ENCODE measurements at regions not wholly inside any gene's neighbourhood (a gene's known extent, or its start where the extent isn't known, plus 50 kb on each side); places are given as distances from the start of the nearest gene placed in this dataset.
"Not testable (repeated sequence)": the region's sequence is repeated elsewhere in the genome, so short reads cannot be mapped to it uniquely, and the experiment has no call there.

DNA sequence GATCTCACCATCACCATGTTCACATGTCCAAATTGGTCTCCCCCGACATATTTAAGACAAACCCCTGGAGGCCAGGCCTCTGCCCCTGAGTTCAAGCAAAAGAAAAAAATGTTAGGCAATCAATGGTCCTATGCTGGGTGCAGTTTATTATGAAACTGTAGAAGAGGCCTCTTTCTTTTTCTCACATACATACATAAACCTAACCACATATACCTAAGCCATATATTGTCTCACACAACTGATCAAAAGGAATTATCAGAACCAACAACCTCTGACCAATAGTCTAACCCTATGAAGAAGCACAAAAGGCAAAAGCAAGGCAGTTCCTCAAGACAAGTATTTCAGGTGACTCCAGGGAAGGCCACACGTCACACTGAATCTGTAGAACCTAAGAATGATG lies 49.9 kb downstream of the ILRUN start:
- ATAC-seq (no peak), DNase-seq (no peak)
- H3K4me3 Mint-ChIP-seq = no peak overlapping the region
- H3K9me3 Mint-ChIP-seq = no peaks in the 10 kb centered on the region
- H3K27ac Mint-ChIP-seq = no peak overlapping the region
- H3K27me3 Mint-ChIP-seq = no peaks in the 10 kb centered on the region
- H3K4me1 Mint-ChIP-seq = peaks cover 7% of the 10 kb centered on the region

DNA sequence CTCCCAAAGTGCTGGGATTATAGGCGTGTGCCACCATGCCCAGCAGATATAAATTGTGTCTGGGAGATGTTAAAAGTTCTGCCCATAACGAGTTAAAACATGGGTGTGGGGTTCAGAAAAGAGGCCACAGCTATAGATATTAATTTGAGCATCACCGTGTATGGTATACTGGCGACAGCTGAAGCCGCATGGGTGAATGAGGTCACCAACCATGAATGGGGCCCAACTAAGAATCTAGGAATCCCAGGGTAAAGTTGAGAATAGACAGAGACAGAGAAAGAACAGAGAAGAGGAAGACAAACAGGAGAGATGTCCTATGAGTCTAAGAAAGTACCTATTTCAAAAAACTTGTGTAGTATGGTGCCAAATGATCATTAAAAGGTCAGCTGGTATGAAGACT lies 50.9 kb downstream of the ILRUN start:
- Mint-ChIP-seq H3K4me1 (peaks cover 7% of the 10 kb centered on the region), H3K9me3 (no peaks in the 10 kb centered on the region), H3K27ac (no peak overlapping the region), H3K4me3 (no peak overlapping the region), H3K27me3 (no peaks in the 10 kb centered on the region)
- DNase-seq = no peak
- no peak for ATAC-seq

DNA sequence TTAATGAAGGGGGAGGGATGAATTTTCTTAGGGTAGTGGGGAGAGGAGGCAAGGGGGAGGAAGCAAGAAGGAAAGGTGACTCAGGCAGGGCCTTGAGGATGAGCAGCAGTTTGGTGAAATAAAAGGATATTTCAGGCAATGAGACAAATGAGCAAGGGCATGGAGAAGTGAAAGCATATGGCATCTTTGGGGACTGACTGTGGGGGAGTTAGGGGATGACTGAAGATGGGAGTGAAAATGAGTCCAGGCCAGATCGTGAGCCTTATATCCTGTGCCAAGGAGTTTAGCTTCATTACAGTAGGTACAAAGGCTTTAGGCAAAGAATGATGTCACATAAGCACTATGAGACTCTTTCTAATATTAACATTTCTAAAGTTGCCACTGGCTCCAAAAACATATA lies 51.9 kb downstream of the ILRUN start:
- Mint-ChIP-seq H3K27ac (no peak overlapping the region), H3K4me1 (peaks cover 7% of the 10 kb centered on the region), H3K9me3 (no peaks in the 10 kb centered on the region), H3K27me3 (no peaks in the 10 kb centered on the region), H3K4me3 (no peak overlapping the region)
- no peak for DNase-seq
- ATAC-seq = no peak

GRCh38 chr6:34642427-34642826 lies 54.1 kb downstream of the ILRUN start:
- Mint-ChIP-seq H3K27ac (no peak overlapping the region), H3K4me3 (no peak overlapping the region), H3K9me3 (no peaks in the 10 kb centered on the region), H3K4me1 (peaks cover 15% of the 10 kb centered on the region), H3K27me3 (no peaks in the 10 kb centered on the region)
- no peak for DNase-seq
- no peak for ATAC-seq

GRCh38 chr6:34640074-34640849 lies 56.3 kb downstream of the ILRUN start:
- not testable (repeated sequence) for DNase-seq, H3K9me3 Mint-ChIP-seq, H3K4me3 Mint-ChIP-seq, H3K4me1 Mint-ChIP-seq, H3K27ac Mint-ChIP-seq, ATAC-seq, H3K27me3 Mint-ChIP-seq

DNA sequence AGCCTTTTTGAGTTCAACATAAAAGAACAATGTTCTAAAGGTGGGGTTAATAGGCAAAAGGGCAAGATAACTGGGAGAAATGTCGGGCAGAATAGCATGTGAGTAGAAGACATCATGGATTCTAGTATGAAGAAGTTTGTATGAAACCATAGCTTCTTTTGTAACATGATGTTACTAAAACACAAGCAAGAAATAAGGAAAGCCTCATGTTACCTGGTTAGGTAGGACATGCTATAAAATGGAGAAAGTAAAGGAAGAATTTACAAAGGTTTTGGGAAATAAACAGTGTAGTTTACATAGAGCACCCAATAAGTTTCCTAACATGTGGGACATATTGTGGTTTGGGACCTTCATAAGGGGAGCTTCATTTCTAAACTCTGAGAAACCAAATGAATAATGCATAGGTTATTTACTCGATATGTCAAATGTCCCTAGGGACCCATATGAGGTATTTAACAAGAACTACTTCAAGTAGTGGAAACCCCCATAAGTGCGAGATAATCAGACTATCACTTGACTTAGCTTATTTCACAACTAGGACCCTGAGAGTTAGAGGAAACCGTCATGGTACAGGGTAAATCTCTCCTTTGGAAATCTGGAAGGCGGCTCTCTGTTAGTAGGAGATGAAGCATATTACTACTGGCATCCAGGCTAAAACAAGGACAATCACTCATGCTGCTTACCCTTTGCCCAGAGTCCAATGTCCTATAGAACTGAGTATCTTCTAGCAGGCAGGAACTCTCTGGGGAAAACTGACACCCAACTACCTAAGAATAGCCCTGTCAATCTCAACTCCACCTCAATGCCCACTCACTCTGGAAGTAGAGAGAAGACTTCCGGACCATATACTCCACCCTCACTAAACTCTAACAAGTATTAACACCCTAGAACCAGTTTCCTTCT lies 57.5 kb downstream of the ILRUN start:
- Mint-ChIP-seq H3K27ac (peak overlapping the region in 1 of 2 donors; percentile 72), H3K27me3 (no peaks in the 10 kb centered on the region), H3K9me3 (no peaks in the 10 kb centered on the region), H3K4me3 (peak overlapping the region in 1 of 2 donors; percentile 1), H3K4me1 (peaks cover 12% of the 10 kb centered on the region)
- DNase-seq = no peak
- ATAC-seq = peak; percentile 46

DNA sequence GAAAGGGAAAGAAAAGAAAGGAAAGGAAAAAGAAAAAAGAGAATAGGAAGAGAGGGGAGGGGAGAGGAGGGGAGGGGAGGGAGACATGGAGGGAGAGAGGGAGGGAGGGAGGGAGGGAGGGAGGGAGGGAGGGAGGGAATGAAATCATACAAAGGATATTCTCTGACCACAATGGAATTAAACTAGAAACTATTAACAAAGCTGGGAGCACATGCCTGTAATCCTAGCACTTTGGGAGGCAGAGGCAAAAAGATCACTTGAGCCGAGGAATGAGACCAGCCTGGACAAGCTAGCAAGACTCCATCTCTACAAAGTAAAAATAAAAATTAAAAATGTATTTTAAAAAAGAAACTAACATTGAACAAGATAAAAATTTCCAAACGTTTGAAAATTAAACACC lies 62.8 kb downstream of the ILRUN start:
- peaks cover 22% of the 10 kb centered on the region for H3K4me1 Mint-ChIP-seq
- DNase-seq (no peak), ATAC-seq (no peak)
- no peak overlapping the region for H3K4me3 Mint-ChIP-seq
- no peaks in the 10 kb centered on the region for H3K9me3 Mint-ChIP-seq
- H3K27ac Mint-ChIP-seq = no peak overlapping the region
- H3K27me3 Mint-ChIP-seq = no peaks in the 10 kb centered on the region

- no peak for DNase-seq
- no peaks in the 10 kb centered on the region for H3K27me3 Mint-ChIP-seq
- no peaks in the 10 kb centered on the region for H3K9me3 Mint-ChIP-seq
- H3K27ac Mint-ChIP-seq = no peak overlapping the region
- no peak for ATAC-seq
- H3K4me1 Mint-ChIP-seq = peaks cover 22% of the 10 kb centered on the region
- no peak overlapping the region for H3K4me3 Mint-ChIP-seq
Measured at GRCh38 chr6:34633256-34633655, 63.3 kb downstream of the ILRUN start.

DNA sequence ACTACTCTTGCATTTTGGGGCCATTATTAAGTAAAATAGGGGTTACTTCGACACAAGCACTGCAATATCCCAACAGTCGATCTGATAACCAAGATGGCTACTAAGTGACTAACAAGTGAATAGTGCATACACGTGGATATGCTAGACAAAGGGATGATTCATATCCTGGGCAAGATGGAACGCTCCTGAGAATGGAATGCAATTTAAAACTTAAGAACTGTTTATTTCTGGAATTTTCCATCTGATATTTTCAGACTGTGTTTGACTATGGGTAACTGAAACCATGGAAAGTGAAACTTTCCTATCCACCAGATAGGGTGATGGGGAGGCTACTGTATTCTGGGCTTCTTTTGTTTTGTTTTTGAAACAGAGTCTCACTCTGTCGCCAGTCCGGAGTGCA lies 66.5 kb downstream of the ILRUN start:
- no peak for ATAC-seq
- Mint-ChIP-seq H3K27me3 (no peaks in the 10 kb centered on the region), H3K9me3 (no peaks in the 10 kb centered on the region), H3K4me1 (peaks cover 27% of the 10 kb centered on the region), H3K27ac (no peak overlapping the region), H3K4me3 (no peak overlapping the region)
- no peak for DNase-seq

GRCh38 chr6:34627296-34627695 lies 69.3 kb downstream of the ILRUN start:
- Mint-ChIP-seq H3K4me1 (peaks cover 25% of the 10 kb centered on the region), H3K27ac (no peak overlapping the region), H3K27me3 (no peaks in the 10 kb centered on the region), H3K4me3 (no peak overlapping the region), H3K9me3 (no peaks in the 10 kb centered on the region)
- ATAC-seq = no peak
- no peak for DNase-seq

GRCh38 chr6:34618430-34619182 lies 62.5 kb upstream of the SPDEF start:
- no peak for ATAC-seq
- DNase-seq = no peak
- Mint-ChIP-seq H3K27me3 (no peaks in the 10 kb centered on the region), H3K4me1 (peaks cover 19% of the 10 kb centered on the region), H3K9me3 (no peaks in the 10 kb centered on the region), H3K4me3 (no peak overlapping the region), H3K27ac (peak overlapping the region in 1 of 2 donors; percentile 83)

DNA sequence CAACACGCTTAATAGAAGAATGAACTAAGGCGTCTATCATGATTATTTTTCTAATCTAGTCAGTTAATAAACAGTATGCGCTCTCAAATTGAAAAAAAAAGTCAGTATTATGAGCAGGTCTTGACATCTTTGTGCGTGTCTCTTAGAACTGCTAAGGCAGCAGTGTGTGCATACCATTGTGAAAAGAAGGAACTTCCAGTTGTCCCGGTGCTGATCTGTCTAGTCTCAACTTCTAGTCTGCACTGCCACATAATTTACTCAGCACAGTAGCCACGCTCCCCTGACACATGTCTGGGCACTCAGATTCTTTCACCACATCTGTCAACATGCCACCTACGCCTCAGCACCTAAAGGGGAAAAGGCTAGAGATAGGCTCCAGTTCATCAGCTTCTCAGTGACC lies 61.1 kb upstream of the SPDEF start:
- ATAC-seq = no peak
- Mint-ChIP-seq H3K27ac (no peak overlapping the region), H3K4me3 (no peak overlapping the region)

GRCh38 chr6:34616227-34616585 lies 60.1 kb upstream of the SPDEF start:
- Mint-ChIP-seq H3K27me3 (no peaks in the 10 kb centered on the region), H3K4me1 (peaks cover 11% of the 10 kb centered on the region), H3K27ac (no peak overlapping the region), H3K9me3 (no peaks in the 10 kb centered on the region), H3K4me3 (no peak overlapping the region)
- ATAC-seq (no peak), DNase-seq (no peak)

More for the DNA sequence above, 61.1 kb upstream of the SPDEF start:
- no peak for DNase-seq
- Mint-ChIP-seq H3K4me1 (peaks cover 11% of the 10 kb centered on the region), H3K9me3 (no peaks in the 10 kb centered on the region), H3K27me3 (no peaks in the 10 kb centered on the region)

DNA sequence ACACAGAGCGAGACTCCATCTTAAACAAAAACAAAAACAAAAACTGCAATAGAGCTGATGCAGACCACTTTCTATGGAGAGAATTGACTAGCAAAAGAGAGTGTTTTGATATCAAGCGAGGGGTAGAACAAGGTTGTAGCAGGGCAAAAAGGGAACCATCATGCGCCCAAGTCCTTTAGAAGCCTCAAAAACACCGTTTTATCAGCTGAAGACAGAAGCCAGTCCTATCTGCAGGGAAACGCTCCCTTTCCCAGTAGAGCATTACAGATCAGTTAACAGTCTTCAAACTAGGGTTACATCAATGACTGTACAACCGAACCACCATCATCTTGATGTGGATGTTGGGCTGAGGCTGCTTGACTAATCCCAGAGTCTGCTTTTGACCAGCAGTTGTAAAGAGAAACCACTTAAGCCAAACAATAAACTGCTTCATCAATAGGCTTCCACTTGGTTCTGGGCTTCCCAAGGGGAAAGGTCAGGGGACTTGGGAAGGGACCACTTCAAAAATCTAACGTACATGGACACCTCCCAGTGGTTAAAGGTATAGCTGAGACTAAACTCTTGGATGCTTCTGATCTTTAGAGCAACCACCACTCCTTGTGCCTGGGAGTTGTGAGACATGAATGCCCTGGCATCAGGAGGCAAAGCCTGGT lies 59.6 kb upstream of the SPDEF start:
- H3K27me3 Mint-ChIP-seq = no peaks in the 10 kb centered on the region
- no peaks in the 10 kb centered on the region for H3K9me3 Mint-ChIP-seq
- no peak for ATAC-seq
- peaks cover 11% of the 10 kb centered on the region for H3K4me1 Mint-ChIP-seq
- DNase-seq = no peak
- no peak overlapping the region for H3K27ac Mint-ChIP-seq
- H3K4me3 Mint-ChIP-seq = no peak overlapping the region

- DNase-seq (no peak), ATAC-seq (no peak)
- Mint-ChIP-seq H3K27me3 (no peaks in the 10 kb centered on the region), H3K4me1 (peaks cover 10% of the 10 kb centered on the region), H3K4me3 (no peak overlapping the region), H3K9me3 (no peaks in the 10 kb centered on the region), H3K27ac (no peak overlapping the region)
Measured at GRCh38 chr6:34610819-34611477, 54.8 kb upstream of the SPDEF start.
